Sigmoid colon (tissue), 4 donors: ENCODE measurements at regions not wholly inside any gene's neighbourhood (a gene's known extent, or its start where the extent isn't known, plus 50 kb on each side); places are given as distances from the start of the nearest gene placed in this dataset.

Source experiments
- EP300 ChIP-seq, 4 donors: sonication (generic); formaldehyde crosslinking; IDR thresholded peaks; one replicate each; pipeline ENCODE4 v1.6.1; 2017; ENCODE audit warnings: antibody characterized with exemption in 4 of 4
- POLR2AphosphoS5 ChIP-seq, 4 donors: sonication (generic); formaldehyde crosslinking; IDR thresholded peaks; one replicate each; pipeline ENCODE4 v1.6.1; 2017; ENCODE audit warnings: antibody characterized with exemption in 4 of 4
- TF ChIP-seq, protein P1 (sequence below), 4 experiments: fragments of 450-650 bp in 3 of 4; fragments of 200-600 bp in 1 of 4; IDR thresholded peaks; one replicate each; pipeline ENCODE4 v1.5.1; 2016 to 2019; ENCODE audit warnings: antibody characterized with exemption in 4 of 4, mild to moderate bottlenecking in 3 of 4, moderate library complexity in 2 of 4

DNA sequence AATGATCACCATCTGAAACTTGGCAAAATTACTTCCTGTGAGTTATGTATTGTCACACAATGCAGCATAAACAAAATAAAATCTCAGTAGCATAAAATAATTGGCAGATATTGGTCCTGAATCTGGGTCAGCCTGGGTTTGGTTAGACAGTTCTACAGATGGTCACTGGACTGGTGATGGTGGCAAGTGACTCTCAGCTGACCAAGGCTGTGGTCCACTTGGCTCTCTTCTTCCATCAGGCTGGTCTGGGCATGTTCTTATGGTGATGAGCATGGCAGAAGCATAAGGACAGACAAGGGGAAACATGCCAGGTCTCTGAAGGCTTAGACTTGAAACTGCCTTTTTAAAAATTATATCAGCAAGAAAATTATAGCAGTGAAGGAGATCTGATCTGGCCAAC lies 1205.0 kb upstream of the EPHA6 start:
- no peak for TF ChIP-seq POLR2AphosphoS5 (IDR thresholded peaks at IDR 0.05)
- TF ChIP-seq, protein P1, sequence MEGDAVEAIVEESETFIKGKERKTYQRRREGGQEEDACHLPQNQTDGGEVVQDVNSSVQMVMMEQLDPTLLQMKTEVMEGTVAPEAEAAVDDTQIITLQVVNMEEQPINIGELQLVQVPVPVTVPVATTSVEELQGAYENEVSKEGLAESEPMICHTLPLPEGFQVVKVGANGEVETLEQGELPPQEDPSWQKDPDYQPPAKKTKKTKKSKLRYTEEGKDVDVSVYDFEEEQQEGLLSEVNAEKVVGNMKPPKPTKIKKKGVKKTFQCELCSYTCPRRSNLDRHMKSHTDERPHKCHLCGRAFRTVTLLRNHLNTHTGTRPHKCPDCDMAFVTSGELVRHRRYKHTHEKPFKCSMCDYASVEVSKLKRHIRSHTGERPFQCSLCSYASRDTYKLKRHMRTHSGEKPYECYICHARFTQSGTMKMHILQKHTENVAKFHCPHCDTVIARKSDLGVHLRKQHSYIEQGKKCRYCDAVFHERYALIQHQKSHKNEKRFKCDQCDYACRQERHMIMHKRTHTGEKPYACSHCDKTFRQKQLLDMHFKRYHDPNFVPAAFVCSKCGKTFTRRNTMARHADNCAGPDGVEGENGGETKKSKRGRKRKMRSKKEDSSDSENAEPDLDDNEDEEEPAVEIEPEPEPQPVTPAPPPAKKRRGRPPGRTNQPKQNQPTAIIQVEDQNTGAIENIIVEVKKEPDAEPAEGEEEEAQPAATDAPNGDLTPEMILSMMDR (IDR thresholded peaks at IDR 0.05) = no peak
- TF ChIP-seq EP300 (IDR thresholded peaks at IDR 0.05) = no peak
